NB4 (cell line): ENCODE measurements at regions not wholly inside any gene's neighbourhood (a gene's known extent, or its start where the extent isn't known, plus 50 kb on each side); places are given as distances from the start of the nearest gene placed in this dataset.

Experiments
- MYC ChIP-seq: IDR thresholded peaks from 2 replicates; pipeline ENCODE4 v1.6.1; 2011; ENCODE audit warnings: low read depth, low read length
- POLR2A ChIP-seq: IDR thresholded peaks from 2 replicates; pipeline ENCODE4 v1.6.1; 2011; ENCODE audit warnings: mild to moderate bottlenecking; ENCODE audit not compliant: insufficient read length; ENCODE audit errors: extremely low read depth
- TF ChIP-seq, protein P1 (sequence below): IDR thresholded peaks from one replicate; pipeline ENCODE4 v1.5.1; 2012; ENCODE audit warnings: low read depth, low read length

GRCh38 chr4:15148691-15149090, 146.4 kb downstream of the CPEB2 start:
- TF ChIP-seq POLR2A (no peak), MYC (no peak)
- TF ChIP-seq, protein P1, sequence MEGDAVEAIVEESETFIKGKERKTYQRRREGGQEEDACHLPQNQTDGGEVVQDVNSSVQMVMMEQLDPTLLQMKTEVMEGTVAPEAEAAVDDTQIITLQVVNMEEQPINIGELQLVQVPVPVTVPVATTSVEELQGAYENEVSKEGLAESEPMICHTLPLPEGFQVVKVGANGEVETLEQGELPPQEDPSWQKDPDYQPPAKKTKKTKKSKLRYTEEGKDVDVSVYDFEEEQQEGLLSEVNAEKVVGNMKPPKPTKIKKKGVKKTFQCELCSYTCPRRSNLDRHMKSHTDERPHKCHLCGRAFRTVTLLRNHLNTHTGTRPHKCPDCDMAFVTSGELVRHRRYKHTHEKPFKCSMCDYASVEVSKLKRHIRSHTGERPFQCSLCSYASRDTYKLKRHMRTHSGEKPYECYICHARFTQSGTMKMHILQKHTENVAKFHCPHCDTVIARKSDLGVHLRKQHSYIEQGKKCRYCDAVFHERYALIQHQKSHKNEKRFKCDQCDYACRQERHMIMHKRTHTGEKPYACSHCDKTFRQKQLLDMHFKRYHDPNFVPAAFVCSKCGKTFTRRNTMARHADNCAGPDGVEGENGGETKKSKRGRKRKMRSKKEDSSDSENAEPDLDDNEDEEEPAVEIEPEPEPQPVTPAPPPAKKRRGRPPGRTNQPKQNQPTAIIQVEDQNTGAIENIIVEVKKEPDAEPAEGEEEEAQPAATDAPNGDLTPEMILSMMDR, result no peak
